PC-3 (cell line): ENCODE measurements at regions not wholly inside any gene's neighbourhood (a gene's known extent, or its start where the extent isn't known, plus 50 kb on each side); places are given as distances from the start of the nearest gene placed in this dataset.

Source experiments
- ATAC-seq: fragments of 200-7000 bp; cut with Tn5 transposase; 2 replicates; pipeline ENCODE4 v1.9.1; 2020; ENCODE audit warnings: mild to moderate bottlenecking, moderate library complexity
- BruUV-seq: library from RNA; stranded (reverse); fragments of 400-500 nt; replicated peaks from 2 replicates; lab custom pipeline; 2021; lab: Mats Ljungman, UMichigan
- CTCF ChIA-PET: fragments of 300-600 bp; sonication (Branson Sonifier 250); formaldehyde crosslinking; loops from one replicate; lab custom pipeline; 2022; ENCODE audit warnings: antibody characterized with exemption; lab: Charles Lee
- POLR2A ChIA-PET: fragments of 300-600 bp; sonication (Branson Sonifier 250); formaldehyde crosslinking; loops from one replicate; lab custom pipeline; 2022; ENCODE audit warnings: antibody characterized with exemption; ENCODE audit not compliant: unreplicated experiment; lab: Charles Lee
- DNase-seq: peaks from one replicate; pipeline ENCODE4 v3.0.0-alpha.2; 2015
- H2AFZ ChIP-seq: fragments of 300-600 bp; sonication (generic); 2 replicates; pipeline ENCODE4 v1.6.0; 2016; ENCODE audit warnings: antibody characterized with exemption, low read length
- H3F3A ChIP-seq: fragments of 300-600 bp; sonication (generic); one replicate; pipeline ENCODE4 v1.6.0; 2017; ENCODE audit warnings: antibody characterized with exemption, low read length, control low read depth, mild to moderate bottlenecking; ENCODE audit not compliant: unreplicated experiment
- H3K27ac ChIP-seq: fragments of 300-600 bp; sonication (generic); 2 replicates; pipeline ENCODE4 v1.5.1; 2016; ENCODE audit warnings: mild to moderate bottlenecking, low read length
- H3K27me3 ChIP-seq: fragments of 300-600 bp; sonication (generic); 2 replicates; pipeline ENCODE4 v1.6.1; 2016; ENCODE audit warnings: low read length, mixed read lengths
- H3K36me3 ChIP-seq: fragments of 300-600 bp; sonication (generic); 2 replicates; pipeline ENCODE4 v1.6.1; 2016; ENCODE audit warnings: low read depth, mixed run types, low read length, mixed read lengths
- H3K4me1 ChIP-seq: fragments of 300-600 bp; sonication (generic); 2 replicates; pipeline ENCODE4 v1.5.1; 2016; ENCODE audit warnings: low read length; ENCODE audit not compliant: insufficient read depth
- H3K4me2 ChIP-seq: fragments of 300-600 bp; sonication (generic); 2 replicates; pipeline ENCODE4 v1.6.0; 2016; ENCODE audit warnings: low read length
- H3K4me3 ChIP-seq: fragments of 300-600 bp; sonication (generic); 2 replicates; pipeline ENCODE4 v1.5.1; 2016; ENCODE audit warnings: mild to moderate bottlenecking, low read length, mixed read lengths
- H3K79me2 ChIP-seq: fragments of 300-600 bp; sonication (generic); 2 replicates; pipeline ENCODE4 v1.6.1; 2017; ENCODE audit warnings: low read length, mixed read lengths
- H3K9ac ChIP-seq: fragments of 300-600 bp; sonication (generic); 2 replicates; pipeline ENCODE4 v1.6.0; 2016; ENCODE audit warnings: mild to moderate bottlenecking, low read length
- H3K9me2 ChIP-seq: fragments of 300-600 bp; sonication (generic); replicated peaks from 2 replicates; pipeline ENCODE4 v1.6.1; 2016; ENCODE audit warnings: mixed run types, low read length, mixed read lengths
- H3K9me3 ChIP-seq: fragments of 300-600 bp; sonication (generic); 2 replicates; pipeline ENCODE4 v1.6.1; 2016; ENCODE audit warnings: low read length, mixed read lengths
- H4K20me1 ChIP-seq: fragments of 300-600 bp; sonication (generic); 2 replicates; pipeline ENCODE4 v1.6.1; 2016; ENCODE audit warnings: low read length, mixed read lengths
- EZH2 ChIP-seq: fragments of 300-600 bp; sonication (generic); IDR thresholded peaks from one replicate; pipeline ENCODE4 v1.6.1; 2017; ENCODE audit warnings: antibody characterized with exemption, mild to moderate bottlenecking, low read length; ENCODE audit not compliant: unreplicated experiment
- EZH2phosphoT487 ChIP-seq: fragments of 300-600 bp; sonication (generic); IDR thresholded peaks from 2 replicates; pipeline ENCODE4 v1.6.1; 2018; ENCODE audit warnings: mild to moderate bottlenecking, antibody characterized with exemption, low read length, borderline replicate concordance
- intact Hi-C: fragments of 100-400 bp; cut with micrococcal nuclease; formaldehyde crosslinking; loops from 2 replicates; pipeline ENCODE4 v1.9.0; 2023
- TF ChIP-seq, protein P1 (sequence below): fragments of 300-600 bp; sonication (generic); conservative IDR thresholded peaks from 2 replicates; pipeline ENCODE4 v1.5.1; 2017; ENCODE audit warnings: antibody characterized with exemption, low read depth, mild to moderate bottlenecking, low read length

GRCh38 chr10:9035355-9035754 is 980.9 kb downstream of the GATA3 start:
- intact Hi-C loops, result no loop called here
- Histone ChIP-seq H3K4me1 (no peaks in the 10 kb centered on the region), H3K9ac (no peak overlapping the region), H3F3A (no peaks in the 10 kb centered on the region), H2AFZ (no peak overlapping the region), H3K27ac (no peak overlapping the region), H4K20me1 (no peaks in the 10 kb centered on the region), H3K36me3 (no peaks in the 10 kb centered on the region), H3K27me3 (peaks cover 38% of the 10 kb centered on the region), H3K9me3 (no peaks in the 10 kb centered on the region), H3K4me2 (no peak overlapping the region), H3K4me3 (no peak overlapping the region), H3K79me2 (no peaks in the 10 kb centered on the region), H3K9me2 (no peaks in the 10 kb centered on the region)
- POLR2A ChIA-PET, result no interaction called here
- no TSS peak for BruUV-seq
- CTCF ChIA-PET, result no interaction called here
- DNase-seq, result no peak
- TF ChIP-seq EZH2phosphoT487, result no peak
- no peak for TF ChIP-seq EZH2
- TF ChIP-seq, protein P1, sequence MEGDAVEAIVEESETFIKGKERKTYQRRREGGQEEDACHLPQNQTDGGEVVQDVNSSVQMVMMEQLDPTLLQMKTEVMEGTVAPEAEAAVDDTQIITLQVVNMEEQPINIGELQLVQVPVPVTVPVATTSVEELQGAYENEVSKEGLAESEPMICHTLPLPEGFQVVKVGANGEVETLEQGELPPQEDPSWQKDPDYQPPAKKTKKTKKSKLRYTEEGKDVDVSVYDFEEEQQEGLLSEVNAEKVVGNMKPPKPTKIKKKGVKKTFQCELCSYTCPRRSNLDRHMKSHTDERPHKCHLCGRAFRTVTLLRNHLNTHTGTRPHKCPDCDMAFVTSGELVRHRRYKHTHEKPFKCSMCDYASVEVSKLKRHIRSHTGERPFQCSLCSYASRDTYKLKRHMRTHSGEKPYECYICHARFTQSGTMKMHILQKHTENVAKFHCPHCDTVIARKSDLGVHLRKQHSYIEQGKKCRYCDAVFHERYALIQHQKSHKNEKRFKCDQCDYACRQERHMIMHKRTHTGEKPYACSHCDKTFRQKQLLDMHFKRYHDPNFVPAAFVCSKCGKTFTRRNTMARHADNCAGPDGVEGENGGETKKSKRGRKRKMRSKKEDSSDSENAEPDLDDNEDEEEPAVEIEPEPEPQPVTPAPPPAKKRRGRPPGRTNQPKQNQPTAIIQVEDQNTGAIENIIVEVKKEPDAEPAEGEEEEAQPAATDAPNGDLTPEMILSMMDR, result no peak
- no peak for ATAC-seq

- Histone ChIP-seq H2AFZ (no peak overlapping the region), H4K20me1 (no peaks in the 10 kb centered on the region), H3K4me2 (no peak overlapping the region), H3K9ac (no peak overlapping the region), H3F3A (no peaks in the 10 kb centered on the region), H3K4me1 (no peaks in the 10 kb centered on the region), H3K9me2 (no peaks in the 10 kb centered on the region), H3K9me3 (no peaks in the 10 kb centered on the region), H3K27me3 (peaks cover 45% of the 10 kb centered on the region), H3K36me3 (no peaks in the 10 kb centered on the region), H3K27ac (no peak overlapping the region), H3K79me2 (no peaks in the 10 kb centered on the region), H3K4me3 (no peak overlapping the region)
- BruUV-seq, result no TSS peak
- no peak for ATAC-seq
- DNase-seq, result no peak
- POLR2A ChIA-PET, result no interaction called here
- no peak for TF ChIP-seq EZH2
- no peak for TF ChIP-seq EZH2phosphoT487
- TF ChIP-seq, protein P1, result no peak
- CTCF ChIA-PET, result no interaction called here
- intact Hi-C loops, result no loop called here
Measured at GRCh38 chr10:9036711-9037204, 982.3 kb downstream of the GATA3 start.

GRCh38 chr10:9038146-9038714 is 983.7 kb downstream of the GATA3 start:
- intact Hi-C loops, result no loop called here
- no peaks in the 10 kb centered on the region for H3K9me3 ChIP-seq
- H3K4me2 ChIP-seq, result no peak overlapping the region
- no peaks in the 10 kb centered on the region for H3K9me2 ChIP-seq
- H3F3A ChIP-seq, result no peaks in the 10 kb centered on the region
- ChIA-PET CTCF (no interaction called here), POLR2A (no interaction called here)
- no peak overlapping the region for H2AFZ ChIP-seq
- BruUV-seq, result no TSS peak
- H3K27ac ChIP-seq, result no peak overlapping the region
- no peaks in the 10 kb centered on the region for H4K20me1 ChIP-seq
- H3K79me2 ChIP-seq, result no peaks in the 10 kb centered on the region
- no peak overlapping the region for H3K4me3 ChIP-seq
- no peaks in the 10 kb centered on the region for H3K36me3 ChIP-seq
- TF ChIP-seq EZH2phosphoT487 (no peak), EZH2 (no peak)
- TF ChIP-seq, protein P1, result no peak
- peaks cover 55% of the 10 kb centered on the region for H3K27me3 ChIP-seq
- no peaks in the 10 kb centered on the region for H3K4me1 ChIP-seq
- ATAC-seq, result no peak
- DNase-seq, result no peak
- no peak overlapping the region for H3K9ac ChIP-seq
